IMR-90 (cell line): ENCODE measurements at regions not wholly inside any gene's neighbourhood (a gene's known extent, or its start where the extent isn't known, plus 50 kb on each side); places are given as distances from the start of the nearest gene placed in this dataset.

Experiments used
- ATAC-seq: fragments of 200-7000 bp; cut with Tn5 transposase; 2 replicates; pipeline ENCODE4 v1.9.1; 2020; ENCODE audit warnings: low read depth, mild to moderate bottlenecking, moderate library complexity
- BruUV-seq: library from RNA; stranded (reverse); fragments of 400-500 nt; replicated peaks from 2 replicates; lab custom pipeline; 2021; lab: Mats Ljungman, UMichigan
- CTCF ChIA-PET: fragments of 300-600 bp; formaldehyde crosslinking; extraction: SDS; loops from one replicate; lab custom pipeline; 2021; ENCODE audit warnings: antibody characterized with exemption; lab: Yijun Ruan, JAX
- POLR2A ChIA-PET: fragments of 300-600 bp; sonication (Branson Sonifier 250); formaldehyde crosslinking; loops from one replicate; lab custom pipeline; 2022; ENCODE audit warnings: antibody characterized with exemption; ENCODE audit not compliant: unreplicated experiment; lab: Charles Lee
- DNase-seq: peaks from one replicate; pipeline ENCODE4 v3.0.0; 2013
- H2AFZ ChIP-seq: replicated peaks from 2 replicates; pipeline ENCODE3; 2013; ENCODE audit warnings: low read length, mild to moderate bottlenecking; ENCODE audit not compliant: poor library complexity
- H2AK5ac ChIP-seq: 2 replicates; pipeline ENCODE4 v1.6.1; 2013; ENCODE audit warnings: low read depth, low read length, inconsistent platforms
- H2AK9ac ChIP-seq: replicated peaks from 2 replicates; pipeline ENCODE3; 2013; ENCODE audit warnings: mild to moderate bottlenecking, low read depth, low read length, moderate library complexity; ENCODE audit not compliant: poor library complexity
- H2BK120ac ChIP-seq: 2 replicates; pipeline ENCODE4 v1.6.1; 2013; ENCODE audit warnings: low read depth, low read length, inconsistent platforms
- H2BK15ac ChIP-seq: 3 replicates; pipeline ENCODE4 v1.6.1; 2013; ENCODE audit warnings: low read depth, low read length, inconsistent platforms
- H2BK20ac ChIP-seq: 2 replicates; pipeline ENCODE4 v1.6.1; 2013; ENCODE audit warnings: low read depth, mild to moderate bottlenecking, inconsistent platforms, low read length, moderate library complexity
- H2BK5ac ChIP-seq: 2 replicates; pipeline ENCODE4 v1.6.1; 2013; ENCODE audit warnings: mild to moderate bottlenecking, low read depth, low read length, inconsistent platforms; ENCODE audit not compliant: poor library complexity, severe bottlenecking
- H3K14ac ChIP-seq: replicated peaks from 2 replicates; pipeline ENCODE4 v1.6.1; 2013; ENCODE audit warnings: low read depth, low read length, inconsistent platforms
- H3K18ac ChIP-seq: 2 replicates; pipeline ENCODE4 v1.6.1; 2013; ENCODE audit warnings: low read depth, low read length, control low read depth
- H3K23ac ChIP-seq: 2 replicates; pipeline ENCODE4 v1.6.1; 2013; ENCODE audit warnings: low read depth, low read length, inconsistent platforms
- H3K27ac ChIP-seq: 2 replicates; pipeline ENCODE4 v1.5.1; 2013; ENCODE audit warnings: mild to moderate bottlenecking, control low read depth, low read length; ENCODE audit not compliant: insufficient read depth
- H3K27me3 ChIP-seq: 2 replicates; pipeline ENCODE4 v1.6.1; 2013; ENCODE audit warnings: low read length; ENCODE audit not compliant: control insufficient read depth, insufficient read depth
- H3K36me3 ChIP-seq: 2 replicates; pipeline ENCODE4 v1.6.1; 2013; ENCODE audit warnings: low read length, mixed read lengths; ENCODE audit not compliant: control insufficient read depth, insufficient read depth
- H3K4ac ChIP-seq: 2 replicates; pipeline ENCODE4 v1.6.1; 2013; ENCODE audit warnings: low read depth, low read length, inconsistent platforms
- H3K4me1 ChIP-seq: 2 replicates; pipeline ENCODE4 v1.6.1; 2013; ENCODE audit warnings: low read length, mixed read lengths; ENCODE audit not compliant: control insufficient read depth, insufficient read depth
- H3K4me2 ChIP-seq: 2 replicates; pipeline ENCODE4 v1.6.1; 2013; ENCODE audit warnings: low read depth, mild to moderate bottlenecking, control low read depth, low read length, moderate library complexity
- H3K4me3 ChIP-seq: 2 replicates; pipeline ENCODE4 v1.5.1; 2013; ENCODE audit warnings: low read depth, mild to moderate bottlenecking, control low read depth, low read length, moderate library complexity; ENCODE audit not compliant: insufficient read depth
- H3K56ac ChIP-seq: 2 replicates; pipeline ENCODE4 v1.6.1; 2013; ENCODE audit warnings: low read length, inconsistent platforms; ENCODE audit not compliant: insufficient read depth; ENCODE audit errors: extremely low read depth
- H3K79me1 ChIP-seq, 2 experiments: 2 replicates each; pipeline ENCODE4 v1.6.1; 2013; ENCODE audit warnings: low read length in 2 of 2, inconsistent platforms in 1 of 2, low read depth in 1 of 2
- H3K9ac ChIP-seq: 2 replicates; pipeline ENCODE4 v1.6.1; 2013; ENCODE audit warnings: low read depth, low read length, control low read depth
- H3K9me1 ChIP-seq: 2 replicates; pipeline ENCODE4 v1.6.1; 2013; ENCODE audit warnings: low read length, inconsistent platforms; ENCODE audit not compliant: insufficient read depth
- H3K9me3 ChIP-seq: 2 replicates; pipeline ENCODE4 v1.6.1; 2013; ENCODE audit warnings: low read length; ENCODE audit not compliant: control insufficient read depth, insufficient read depth
- H4K20me1 ChIP-seq: 2 replicates; pipeline ENCODE4 v1.6.1; 2013; ENCODE audit warnings: low read length, inconsistent platforms; ENCODE audit not compliant: insufficient read depth
- H4K5ac ChIP-seq: 2 replicates; pipeline ENCODE4 v1.6.1; 2013; ENCODE audit warnings: mild to moderate bottlenecking, low read depth, low read length, control low read depth
- H4K8ac ChIP-seq, 2 experiments: 2 replicates each; pipeline ENCODE4 v1.6.1; 2013; ENCODE audit warnings: low read depth in 2 of 2, low read length in 2 of 2, control low read depth in 1 of 2, inconsistent platforms in 1 of 2
- H4K91ac ChIP-seq: 2 replicates; pipeline ENCODE4 v1.6.1; 2013; ENCODE audit warnings: low read depth, low read length, inconsistent platforms; ENCODE audit not compliant: insufficient read depth
- BHLHE40 ChIP-seq: fragments of 150-350 bp; IDR thresholded peaks from 2 replicates; pipeline ENCODE4 v1.6.1; 2016; ENCODE audit warnings: mild to moderate bottlenecking, low read depth, low read length
- CEBPB ChIP-seq: IDR thresholded peaks from 2 replicates; pipeline ENCODE4 v1.6.1; 2012; ENCODE audit warnings: low read depth, low read length, improper control_type of control experiment
- CTCF ChIP-seq: conservative IDR thresholded peaks from 2 replicates; pipeline ENCODE4 v1.5.1; 2012; ENCODE audit warnings: mild to moderate bottlenecking, low read depth, low read length, improper control_type of control experiment
- FOS ChIP-seq: fragments of 150-350 bp; IDR thresholded peaks from 2 replicates; pipeline ENCODE4 v1.6.1; 2016; ENCODE audit warnings: low read depth, low read length
- MAFK ChIP-seq: IDR thresholded peaks from 2 replicates; pipeline ENCODE4 v1.6.1; 2012; ENCODE audit warnings: low read depth, low read length, improper control_type of control experiment
- MXI1 ChIP-seq: IDR thresholded peaks from 2 replicates; pipeline ENCODE4 v1.6.1; 2012; ENCODE audit warnings: low read depth, mild to moderate bottlenecking, low read length, moderate library complexity, borderline replicate concordance
- NFE2L2 ChIP-seq: fragments of 150-350 bp; IDR thresholded peaks from 2 replicates; pipeline ENCODE4 v1.6.1; 2016; ENCODE audit warnings: low read depth, mild to moderate bottlenecking, low read length
- POLR2A ChIP-seq: IDR thresholded peaks from 2 replicates; pipeline ENCODE4 v1.6.1; 2012; ENCODE audit warnings: mild to moderate bottlenecking, low read depth, low read length
- RAD21 ChIP-seq: IDR thresholded peaks from 2 replicates; pipeline ENCODE4 v1.6.1; 2012; ENCODE audit warnings: low read length, improper control_type of control experiment
- RFX5 ChIP-seq: IDR thresholded peaks from 2 replicates; pipeline ENCODE4 v1.8.0; 2012; ENCODE audit warnings: low read depth, mild to moderate bottlenecking, low read length, moderate library complexity
- SMC3 ChIP-seq: fragments of 150-350 bp; IDR thresholded peaks from 2 replicates; pipeline ENCODE4 v1.6.1; 2016; ENCODE audit warnings: low read depth, mild to moderate bottlenecking, antibody characterized with exemption, low read length, moderate library complexity
- WGBS, 2 experiments: methylation state at CpG; one replicate each; pipeline versions ENCODE4 v1.1.5 to v1.1.7; 2013; ENCODE audit warnings: missing lambda C conversion rate in 2 of 2; ENCODE audit not compliant: insufficient read length in 1 of 2; ENCODE audit errors: extremely low coverage in 2 of 2; 5-methylcytosine and 5-hydroxymethylcytosine counted together
- dilution Hi-C: fragments of 300-500 bp; cut with HindIII; formaldehyde crosslinking; loops from one replicate; pipeline ENCODE4 v1.14.3; 2018; ENCODE audit warnings: low sequenced_read_pairs; ENCODE audit not compliant: unreplicated experiment
- in situ Hi-C: fragments of 300-500 bp; cut with MboI; formaldehyde crosslinking; loops from 3 replicates; pipeline ENCODE4 v1.14.3; 2019; ENCODE audit warnings: low sequenced_read_pairs, inconsistent platforms, mixed read lengths
- intact Hi-C: fragments of 100-400 bp; cut with micrococcal nuclease; formaldehyde crosslinking; loops from 2 replicates; pipeline ENCODE4 v1.10.0; 2022
- TF ChIP-seq, protein P1 (sequence below): fragments of 150-350 bp; IDR thresholded peaks from 2 replicates; pipeline ENCODE4 v1.6.1; 2017; ENCODE audit warnings: mild to moderate bottlenecking, antibody characterized with exemption, low read length, low read depth

DNA sequence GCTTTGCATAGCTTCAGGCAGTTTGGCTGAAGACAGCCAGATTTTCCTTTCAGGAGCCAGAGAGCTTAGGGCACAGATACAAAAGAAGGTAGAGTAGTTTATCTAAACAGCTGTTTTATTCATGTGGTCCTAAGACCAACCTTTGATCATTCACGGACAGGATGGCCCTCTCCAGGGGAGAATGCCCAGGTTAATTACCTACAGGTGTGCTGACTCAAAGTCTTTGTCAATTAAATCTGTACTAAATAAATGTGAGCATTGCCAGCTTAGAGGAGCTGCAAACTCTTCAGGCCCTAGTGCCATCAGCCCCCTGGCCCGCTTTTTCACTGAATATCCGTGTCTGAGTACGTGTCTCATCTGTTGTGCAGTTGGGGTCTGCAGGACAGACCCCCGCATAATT, 554.7 kb downstream of the NUP35 start:
- Histone ChIP-seq H3K9me3 (peaks cover 3% of the 10 kb centered on the region; the same call in 1 of the 2 replicates), H3K27me3 (no peaks in the 10 kb centered on the region), H3K4me1 (no peaks in the 10 kb centered on the region), H3K27ac (no peak overlapping the region), H3K56ac (no peak overlapping the region), H3K18ac (no peak overlapping the region), H2BK15ac (no peak overlapping the region), H3K4me3 (no peak overlapping the region), H4K5ac (no peak overlapping the region), H2AK9ac (no peak overlapping the region), H3K14ac (no peak overlapping the region), H3K36me3 (no peaks in the 10 kb centered on the region), H3K9me1 (no peaks in the 10 kb centered on the region), H2BK20ac (no peak overlapping the region), H2AK5ac (no peak overlapping the region), H4K20me1 (no peaks in the 10 kb centered on the region), H3K4me2 (no peak overlapping the region), H3K23ac (no peak overlapping the region), H2AFZ (no peak overlapping the region), H3K79me1 (no peaks in the 10 kb centered on the region), H4K91ac (no peak overlapping the region), H4K8ac (no peak overlapping the region), H3K9ac (no peak overlapping the region), H2BK5ac (no peak overlapping the region), H3K4ac (no peak overlapping the region), H2BK120ac (no peak overlapping the region)
- ChIA-PET POLR2A (no interaction called here), CTCF (no interaction called here)
- ATAC-seq (no peak), DNase-seq (no peak)
- dilution Hi-C loops = no loop called here
- WGBS, 2 experiments = no CpG with 5 or more reads among the region's 5 CpGs
- BruUV-seq = no TSS peak
- TF ChIP-seq POLR2A (no peak), NFE2L2 (no peak), CTCF (no peak), CEBPB (no peak), BHLHE40 (no peak), MAFK (no peak), MXI1 (no peak), SMC3 (no peak), RAD21 (no peak), RFX5 (no peak), FOS (no peak)
- TF ChIP-seq, protein P1, sequence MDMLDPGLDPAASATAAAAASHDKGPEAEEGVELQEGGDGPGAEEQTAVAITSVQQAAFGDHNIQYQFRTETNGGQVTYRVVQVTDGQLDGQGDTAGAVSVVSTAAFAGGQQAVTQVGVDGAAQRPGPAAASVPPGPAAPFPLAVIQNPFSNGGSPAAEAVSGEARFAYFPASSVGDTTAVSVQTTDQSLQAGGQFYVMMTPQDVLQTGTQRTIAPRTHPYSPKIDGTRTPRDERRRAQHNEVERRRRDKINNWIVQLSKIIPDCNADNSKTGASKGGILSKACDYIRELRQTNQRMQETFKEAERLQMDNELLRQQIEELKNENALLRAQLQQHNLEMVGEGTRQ = no peak
- intact Hi-C loops = no loop called here
- in situ Hi-C loops = no loop called here
